Inflammatory macrophage treated with lipopolysaccharide for 1 hour (primary cell): ENCODE measurements at regions not wholly inside any gene's neighbourhood (a gene's known extent, or its start where the extent isn't known, plus 50 kb on each side); places are given as distances from the start of the nearest gene placed in this dataset.

Experiments used
- DNase-seq, 2 donors: peaks; one replicate each; pipeline ENCODE4 v3.0.0-alpha.2; 2020 to 2022

- no peak for DNase-seq
Observed at GRCh38 chr13:62292714-62293480, 877.2 kb upstream of the PCDH20 start.

- no peak for DNase-seq
Observed at GRCh38 chr13:62290542-62290941, 874.9 kb upstream of the PCDH20 start.

- DNase-seq = no peak
Observed at GRCh38 chr13:62287764-62288163, 872.1 kb upstream of the PCDH20 start.

GRCh38 chr13:62280590-62280989 lies 864.9 kb upstream of the PCDH20 start:
- no peak for DNase-seq

GRCh38 chr13:62278271-62278670 lies 862.6 kb upstream of the PCDH20 start:
- no peak for DNase-seq

- DNase-seq = no peak
Observed at GRCh38 chr13:62251734-62252133, 836.1 kb upstream of the PCDH20 start.

GRCh38 chr13:62250501-62251201 lies 835.0 kb upstream of the PCDH20 start:
- DNase-seq = no peak

GRCh38 chr13:62246581-62246980 lies 830.9 kb upstream of the PCDH20 start:
- DNase-seq = no peak

GRCh38 chr13:62243106-62243505 lies 827.5 kb upstream of the PCDH20 start:
- DNase-seq = no peak

- DNase-seq = no peak
Observed at GRCh38 chr13:62234780-62235440, 819.3 kb upstream of the PCDH20 start.

GRCh38 chr13:62210951-62211350 lies 795.3 kb upstream of the PCDH20 start:
- DNase-seq = no peak

GRCh38 chr13:62209529-62209928 lies 793.9 kb upstream of the PCDH20 start:
- no peak for DNase-seq

- no peak for DNase-seq
Observed at GRCh38 chr13:62207388-62207787, 791.7 kb upstream of the PCDH20 start.

- no peak for DNase-seq
Observed at GRCh38 chr13:62206165-62206564, 790.5 kb upstream of the PCDH20 start.

GRCh38 chr13:62205273-62205672 lies 789.6 kb upstream of the PCDH20 start:
- no peak for DNase-seq

GRCh38 chr13:62194371-62194770 lies 778.7 kb upstream of the PCDH20 start:
- DNase-seq = no peak

- no peak for DNase-seq
Observed at GRCh38 chr13:62193919-62194318, 778.3 kb upstream of the PCDH20 start.

- no peak for DNase-seq
Observed at GRCh38 chr13:62185631-62186255, 770.1 kb upstream of the PCDH20 start.

- DNase-seq = no peak
Observed at GRCh38 chr13:62176051-62176450, 760.4 kb upstream of the PCDH20 start.

- no peak for DNase-seq
Observed at GRCh38 chr13:62173958-62174357, 758.3 kb upstream of the PCDH20 start.

- no peak for DNase-seq
Observed at GRCh38 chr13:62171697-62172096, 756.0 kb upstream of the PCDH20 start.

- DNase-seq = no peak
Observed at GRCh38 chr13:62168891-62169290, 753.2 kb upstream of the PCDH20 start.

GRCh38 chr13:62167650-62168172 lies 752.1 kb upstream of the PCDH20 start:
- no peak for DNase-seq
